UCSD-AML1 (cell line): ENCODE measurements at regions not wholly inside any gene's neighbourhood (a gene's known extent, or its start where the extent isn't known, plus 50 kb on each side); places are given as distances from the start of the nearest gene placed in this dataset.
"Not testable (repeated sequence)": the region's sequence is repeated elsewhere in the genome, so short reads cannot be mapped to it uniquely, and the experiment has no call there.

Source experiments
- DNase-seq: peaks from one replicate; lab custom pipeline; 2025; ENCODE audit not compliant: unreplicated experiment; lab: John Stamatoyannopoulos, UW

GRCh38 chr9:129458663-129459546 lies 162.0 kb downstream of the C9orf50 start:
- peak; percentile 37 for DNase-seq

GRCh38 chr9:129458155-129458661 lies 162.7 kb downstream of the C9orf50 start:
- DNase-seq: no peak

- DNase-seq: no peak
Observed at GRCh38 chr9:129457325-129457779, 163.5 kb downstream of the C9orf50 start.

GRCh38 chr9:129456549-129457324 lies 164.2 kb downstream of the C9orf50 start:
- DNase-seq: no peak

- no peak for DNase-seq
Observed at GRCh38 chr9:129455151-129455995, 165.5 kb downstream of the C9orf50 start.

- no peak for DNase-seq
Observed at GRCh38 chr9:129454467-129455067, 166.3 kb downstream of the C9orf50 start.

- no peak for DNase-seq
Observed at GRCh38 chr9:129453734-129454133, 167.2 kb downstream of the C9orf50 start.

- DNase-seq: no peak
Observed at GRCh38 chr9:129451669-129452068, 169.2 kb downstream of the C9orf50 start.

GRCh38 chr9:129451089-129451656 lies 169.7 kb downstream of the C9orf50 start:
- DNase-seq: no peak

- DNase-seq: no peak
Observed at GRCh38 chr9:129449066-129449465, 171.8 kb downstream of the C9orf50 start.

GRCh38 chr9:129446828-129447550 lies 173.9 kb downstream of the C9orf50 start:
- DNase-seq: no peak

- DNase-seq: no peak
Observed at GRCh38 chr9:129445794-129446306, 175.1 kb downstream of the C9orf50 start.

GRCh38 chr9:129443515-129444164 lies 177.3 kb downstream of the C9orf50 start:
- not testable (repeated sequence) for DNase-seq

- DNase-seq: no peak
Observed at GRCh38 chr9:129442803-129443511, 177.9 kb downstream of the C9orf50 start.

GRCh38 chr9:129441852-129442251 lies 179.0 kb downstream of the C9orf50 start:
- no peak for DNase-seq

GRCh38 chr9:129440435-129441186 lies 180.3 kb downstream of the C9orf50 start:
- no peak for DNase-seq

GRCh38 chr9:129439242-129439641 lies 181.7 kb downstream of the C9orf50 start:
- no peak for DNase-seq
